Neural crest cell (in vitro differentiated cells): ENCODE measurements at regions not wholly inside any gene's neighbourhood (a gene's known extent, or its start where the extent isn't known, plus 50 kb on each side); places are given as distances from the start of the nearest gene placed in this dataset.

Experiments
- DNase-seq: peaks from one replicate; pipeline ENCODE4 v3.0.0; 2021; ENCODE audit warnings: low read depth, mixed read lengths, low spot score
- H3K27ac Mint-ChIP-seq: one replicate; pipeline ENCODE4 v1.8.0; 2021; ENCODE audit warnings: mild to moderate bottlenecking, mixed read lengths; ENCODE audit not compliant: unreplicated experiment
- H3K27me3 Mint-ChIP-seq: 2 replicates; pipeline ENCODE4 v1.8.0; 2021; ENCODE audit warnings: low read depth, mild to moderate bottlenecking, mixed read lengths
- H3K36me3 Mint-ChIP-seq: 2 replicates; pipeline ENCODE4 v1.8.0; 2021; ENCODE audit warnings: low read depth, mild to moderate bottlenecking, mixed read lengths
- H3K4me1 Mint-ChIP-seq: 2 replicates; pipeline ENCODE4 v1.8.0; 2021; ENCODE audit warnings: mixed read lengths
- H3K4me3 Mint-ChIP-seq: one replicate; pipeline ENCODE4 v1.8.0; 2021; ENCODE audit warnings: mild to moderate bottlenecking, mixed read lengths
- H3K9me3 Mint-ChIP-seq: 2 replicates; pipeline ENCODE4 v1.8.0; 2021; ENCODE audit warnings: mixed read lengths
- CTCF ChIP-seq: fragments of 200-600 bp; sonication (generic); conservative IDR thresholded peaks from 2 replicates; pipeline ENCODE4 v1.5.0; 2021; ENCODE audit warnings: antibody characterized with exemption, mild to moderate bottlenecking

- Mint-ChIP-seq H3K27me3 (no peaks in the 10 kb centered on the region), H3K27ac (no peak overlapping the region), H3K36me3 (peaks cover 2% of the 10 kb centered on the region)
Measured at GRCh38 chr2:238963161-238963970, 115.5 kb downstream of the TWIST2 start.

GRCh38 chr2:238963971-238964328 is 116.1 kb downstream of the TWIST2 start:
- H3K36me3 Mint-ChIP-seq: peaks cover 2% of the 10 kb centered on the region
- no peak for DNase-seq
- H3K27me3 Mint-ChIP-seq: no peaks in the 10 kb centered on the region
- no peak overlapping the region for H3K27ac Mint-ChIP-seq
- no peak overlapping the region for H3K4me3 Mint-ChIP-seq
- peaks cover 3% of the 10 kb centered on the region for H3K9me3 Mint-ChIP-seq
- peaks cover 17% of the 10 kb centered on the region for H3K4me1 Mint-ChIP-seq
- TF ChIP-seq CTCF: no peak

More at GRCh38 chr2:238963161-238963970, 115.5 kb downstream of the TWIST2 start:
- no peak overlapping the region for H3K4me3 Mint-ChIP-seq
- H3K4me1 Mint-ChIP-seq: peaks cover 12% of the 10 kb centered on the region
- DNase-seq: no peak
- H3K9me3 Mint-ChIP-seq: peaks cover 4% of the 10 kb centered on the region
- no peak for TF ChIP-seq CTCF

GRCh38 chr2:238964544-238965067 is 116.7 kb downstream of the TWIST2 start:
- H3K4me3 Mint-ChIP-seq: no peak overlapping the region

GRCh38 chr2:238965371-238966071 is 117.6 kb downstream of the TWIST2 start:
- H3K36me3 Mint-ChIP-seq: no peaks in the 10 kb centered on the region
- DNase-seq: no peak
- peaks cover 22% of the 10 kb centered on the region for H3K4me1 Mint-ChIP-seq
- no peak overlapping the region for H3K4me3 Mint-ChIP-seq
- no peaks in the 10 kb centered on the region for H3K9me3 Mint-ChIP-seq
- TF ChIP-seq CTCF: no peak
- no peaks in the 10 kb centered on the region for H3K27me3 Mint-ChIP-seq
- no peak overlapping the region for H3K27ac Mint-ChIP-seq

More at GRCh38 chr2:238964544-238965067, 116.7 kb downstream of the TWIST2 start:
- peaks cover 3% of the 10 kb centered on the region for H3K9me3 Mint-ChIP-seq
- H3K27me3 Mint-ChIP-seq: no peaks in the 10 kb centered on the region
- no peak overlapping the region for H3K27ac Mint-ChIP-seq
- H3K4me1 Mint-ChIP-seq: peaks cover 22% of the 10 kb centered on the region
- peaks cover 2% of the 10 kb centered on the region for H3K36me3 Mint-ChIP-seq
- no peak for DNase-seq
- no peak for TF ChIP-seq CTCF

GRCh38 chr2:238966072-238966937 is 118.4 kb downstream of the TWIST2 start:
- no peak for TF ChIP-seq CTCF
- Mint-ChIP-seq H3K9me3 (no peaks in the 10 kb centered on the region), H3K27ac (no peak overlapping the region), H3K27me3 (no peaks in the 10 kb centered on the region), H3K4me3 (no peak overlapping the region), H3K36me3 (no peaks in the 10 kb centered on the region), H3K4me1 (peaks cover 22% of the 10 kb centered on the region)
- no peak for DNase-seq
